CD8-positive, alpha-beta memory T cell (primary cell): ENCODE measurements at regions not wholly inside any gene's neighbourhood (a gene's known extent, or its start where the extent isn't known, plus 50 kb on each side); places are given as distances from the start of the nearest gene placed in this dataset.
"Not testable (repeated sequence)": the region's sequence is repeated elsewhere in the genome, so short reads cannot be mapped to it uniquely, and the experiment has no call there.

Experiments
- CTCF ChIA-PET: fragments of 350-600 bp; sonication (Branson Sonifier 250); formaldehyde crosslinking; loops from one replicate; lab custom pipeline; 2021; ENCODE audit warnings: antibody characterized with exemption; lab: Charles Lee
- POLR2A ChIA-PET: fragments of 350-600 bp; sonication (Branson Sonifier 250); formaldehyde crosslinking; loops from one replicate; lab custom pipeline; 2021; ENCODE audit warnings: antibody characterized with exemption; lab: Charles Lee
- DNase-seq, 5 donors: peaks; one replicate each; pipeline versions ENCODE4 v3.0.0 to v3.0.0-alpha.2; 2020 to 2022; ENCODE audit warnings: mixed read lengths in 1 of 5
- H3K27ac ChIP-seq: one replicate; pipeline ENCODE4 v1.7.0; 2013; ENCODE audit warnings: low read depth, mild to moderate bottlenecking, low read length, moderate library complexity
- H3K27me3 ChIP-seq: 2 replicates; pipeline ENCODE4 v1.7.0; 2013; ENCODE audit warnings: low read length, mild to moderate bottlenecking; ENCODE audit not compliant: insufficient read depth, poor library complexity, severe bottlenecking
- H3K36me3 ChIP-seq: 2 replicates; pipeline ENCODE4 v1.7.0; 2013; ENCODE audit warnings: mild to moderate bottlenecking, low read length, moderate library complexity; ENCODE audit not compliant: insufficient read depth
- H3K4me1 ChIP-seq: 2 replicates; pipeline ENCODE4 v1.7.0; 2013; ENCODE audit warnings: mild to moderate bottlenecking, low read length, moderate library complexity; ENCODE audit not compliant: insufficient read depth
- H3K4me3 ChIP-seq: 2 replicates; pipeline ENCODE4 v1.7.0; 2013; ENCODE audit warnings: mild to moderate bottlenecking, low read length
- H3K9me3 ChIP-seq: 2 replicates; pipeline ENCODE4 v1.7.0; 2013; ENCODE audit warnings: mild to moderate bottlenecking, low read length
- H3K27ac Mint-ChIP-seq, 8 donors: one replicate each; pipeline ENCODE4 v1.8.0; 2020 to 2021; ENCODE audit warnings: mixed read lengths in 8 of 8, mild to moderate bottlenecking in 6 of 8, inconsistent platforms in 3 of 8, moderate library complexity in 3 of 8
- H3K27me3 Mint-ChIP-seq, 2 donors: one replicate each; pipeline ENCODE4 v1.8.0; 2020 to 2021; ENCODE audit warnings: mixed read lengths in 2 of 2, mild to moderate bottlenecking in 1 of 2, moderate library complexity in 1 of 2
- H3K36me3 Mint-ChIP-seq, 3 donors: one replicate each; pipeline ENCODE4 v1.8.0; 2020 to 2021; ENCODE audit warnings: mixed read lengths in 3 of 3, inconsistent platforms in 1 of 3, mild to moderate bottlenecking in 1 of 3
- H3K4me1 Mint-ChIP-seq, 3 donors: one replicate each; pipeline ENCODE4 v1.8.0; 2020 to 2021; ENCODE audit warnings: mixed read lengths in 3 of 3, inconsistent platforms in 1 of 3, mild to moderate bottlenecking in 1 of 3
- H3K4me3 Mint-ChIP-seq, 7 donors: one replicate each; pipeline ENCODE4 v1.8.0; 2020 to 2021; ENCODE audit warnings: mixed read lengths in 7 of 7, mild to moderate bottlenecking in 6 of 7, moderate library complexity in 4 of 7, inconsistent platforms in 2 of 7
- H3K9me3 Mint-ChIP-seq, 5 donors: one replicate each; pipeline ENCODE4 v1.8.0; 2020 to 2022; ENCODE audit warnings: mixed read lengths in 5 of 5, mild to moderate bottlenecking in 3 of 5, moderate library complexity in 2 of 5, inconsistent platforms in 1 of 5

- Mint-ChIP-seq H3K27me3 (peaks cover 8 to 29% of the 10 kb centered on the region in 2 donors), H3K9me3 (peaks cover 8 to 22% (median 18%) of the 10 kb centered on the region in 5 donors)
- H3K27ac Mint-ChIP-seq, H3K4me1 ChIP-seq, H3K27ac ChIP-seq, H3K4me1 Mint-ChIP-seq, H3K4me3 ChIP-seq, H3K36me3 ChIP-seq, POLR2A ChIA-PET, DNase-seq, CTCF ChIA-PET, H3K36me3 Mint-ChIP-seq, H3K9me3 ChIP-seq, H3K4me3 Mint-ChIP-seq, H3K27me3 ChIP-seq: not testable (repeated sequence)
Measured at GRCh38 chr1:224821751-224822150, 107.7 kb upstream of the DNAH14 start.

- Histone ChIP-seq H3K4me3 (no peak overlapping the region), H3K9me3 (no peaks in the 10 kb centered on the region), H3K4me1 (no peaks in the 10 kb centered on the region), H3K27me3 (no peaks in the 10 kb centered on the region), H3K27ac (no peak overlapping the region), H3K36me3 (no peaks in the 10 kb centered on the region)
- Mint-ChIP-seq H3K9me3 (peaks cover 7 to 19% (median 15%) of the 10 kb centered on the region in 5 donors), H3K36me3 (no peaks in the 10 kb centered on the region), H3K4me3 (no peak overlapping the region), H3K27ac (no peak overlapping the region), H3K27me3 (peaks cover 5 to 42% of the 10 kb centered on the region in 2 donors), H3K4me1 (no peaks in the 10 kb centered on the region)
- no peak for DNase-seq
- ChIA-PET POLR2A (no interaction called here), CTCF (no interaction called here)
Measured at GRCh38 chr1:224825525-224826000, 103.9 kb upstream of the DNAH14 start.

- Histone ChIP-seq H3K36me3 (no peaks in the 10 kb centered on the region), H3K4me3 (no peak overlapping the region), H3K27me3 (no peaks in the 10 kb centered on the region), H3K4me1 (no peaks in the 10 kb centered on the region), H3K9me3 (no peaks in the 10 kb centered on the region), H3K27ac (no peak overlapping the region)
- Mint-ChIP-seq H3K4me1 (no peaks in the 10 kb centered on the region), H3K36me3 (no peaks in the 10 kb centered on the region), H3K9me3 (peaks cover 0 to 13% (median 5%) of the 10 kb centered on the region in 5 donors), H3K27ac (no peak overlapping the region), H3K4me3 (no peak overlapping the region), H3K27me3 (peaks cover 8 to 53% of the 10 kb centered on the region in 2 donors)
- no peak for DNase-seq
- ChIA-PET CTCF (no interaction called here), POLR2A (no interaction called here)
Measured at GRCh38 chr1:224828691-224829090, 100.8 kb upstream of the DNAH14 start.

- no peaks in the 10 kb centered on the region for H3K4me1 Mint-ChIP-seq
- Histone ChIP-seq H3K9me3 (no peaks in the 10 kb centered on the region), H3K4me1 (no peaks in the 10 kb centered on the region), H3K4me3 (no peak overlapping the region), H3K27ac (no peak overlapping the region), H3K36me3 (no peaks in the 10 kb centered on the region), H3K27me3 (no peaks in the 10 kb centered on the region)
- no peak overlapping the region for H3K4me3 Mint-ChIP-seq
- H3K36me3 Mint-ChIP-seq = no peaks in the 10 kb centered on the region
- H3K27ac Mint-ChIP-seq = no peak overlapping the region
- POLR2A ChIA-PET = no interaction called here
- H3K9me3 Mint-ChIP-seq = peaks cover 0 to 7% (median 2%) of the 10 kb centered on the region in 5 donors
- no peak for DNase-seq
- CTCF ChIA-PET = no interaction called here
- peaks cover 8 to 50% of the 10 kb centered on the region in 2 donors for H3K27me3 Mint-ChIP-seq
Measured at GRCh38 chr1:224831501-224831900, 98.0 kb upstream of the DNAH14 start.

GRCh38 chr1:224839648-224840300, 89.7 kb upstream of the DNAH14 start:
- H3K9me3 Mint-ChIP-seq, CTCF ChIA-PET, H3K27ac Mint-ChIP-seq, H3K27ac ChIP-seq, H3K4me3 ChIP-seq, H3K27me3 ChIP-seq, H3K4me1 Mint-ChIP-seq, H3K4me3 Mint-ChIP-seq, H3K36me3 Mint-ChIP-seq, H3K4me1 ChIP-seq, H3K36me3 ChIP-seq, H3K9me3 ChIP-seq, DNase-seq, POLR2A ChIA-PET: not testable (repeated sequence)
- peaks cover 5 to 21% of the 10 kb centered on the region in 2 donors for H3K27me3 Mint-ChIP-seq

GRCh38 chr1:224841803-224842202, 87.7 kb upstream of the DNAH14 start:
- CTCF ChIA-PET = interaction anchor here (1.9 kb wide), 1 partner anchor 10 kb away, joined by 4 read pairs; no protein-coding TSS in a partner anchor
- H3K9me3 ChIP-seq, H3K27ac Mint-ChIP-seq, H3K9me3 Mint-ChIP-seq, H3K4me1 ChIP-seq, DNase-seq, H3K36me3 Mint-ChIP-seq, H3K4me3 Mint-ChIP-seq, H3K36me3 ChIP-seq, H3K4me1 Mint-ChIP-seq, POLR2A ChIA-PET, H3K27ac ChIP-seq, H3K4me3 ChIP-seq, H3K27me3 ChIP-seq: not testable (repeated sequence)
- peaks cover 6 to 11% of the 10 kb centered on the region in 2 donors for H3K27me3 Mint-ChIP-seq

GRCh38 chr1:224846119-224846907, 83.2 kb upstream of the DNAH14 start:
- Mint-ChIP-seq H3K36me3 (no peaks in the 10 kb centered on the region), H3K9me3 (no peaks in the 10 kb centered on the region), H3K4me3 (no peak overlapping the region), H3K27ac (no peak overlapping the region), H3K4me1 (no peaks in the 10 kb centered on the region), H3K27me3 (peaks cover 5 to 6% of the 10 kb centered on the region in 2 donors)
- Histone ChIP-seq H3K27ac (no peak overlapping the region), H3K9me3 (no peaks in the 10 kb centered on the region), H3K27me3 (no peaks in the 10 kb centered on the region), H3K4me1 (no peaks in the 10 kb centered on the region), H3K36me3 (no peaks in the 10 kb centered on the region), H3K4me3 (no peak overlapping the region)
- no peak for DNase-seq
- ChIA-PET POLR2A (no interaction called here), CTCF (interaction anchor here (0.7 to 1.0 kb wide), 2 partner anchors 12 to 333 kb away, joined by 3 to 6 read pairs; no protein-coding TSS in a partner anchor)

GRCh38 chr1:224850446-224850845, 79.0 kb upstream of the DNAH14 start:
- Mint-ChIP-seq H3K4me3 (no peak overlapping the region), H3K27me3 (peaks cover 3 to 23% of the 10 kb centered on the region in 2 donors), H3K4me1 (no peaks in the 10 kb centered on the region), H3K27ac (no peak overlapping the region), H3K36me3 (no peaks in the 10 kb centered on the region), H3K9me3 (no peaks in the 10 kb centered on the region)
- H3K9me3 ChIP-seq = no peaks in the 10 kb centered on the region
- no peaks in the 10 kb centered on the region for H3K4me1 ChIP-seq
- H3K27me3 ChIP-seq = no peaks in the 10 kb centered on the region
- no peak overlapping the region for H3K4me3 ChIP-seq
- ChIA-PET CTCF (interaction anchor here (0.9 to 2.8 kb wide), 3 partner anchors 227 to 341 kb away, joined by 3 to 17 read pairs (median 3); no protein-coding TSS in a partner anchor), POLR2A (no interaction called here)
- DNase-seq = no peak
- H3K36me3 ChIP-seq = no peaks in the 10 kb centered on the region
- no peak overlapping the region for H3K27ac ChIP-seq
